ENCODE measurements at regions not wholly inside any gene's neighbourhood (a gene's known extent, or its start where the extent isn't known, plus 50 kb on each side); places are given as distances from the start of the nearest gene placed in this dataset.

GRCh38 chr4:104630272-104630671 lies 135.6 kb upstream of the CXXC4 start:
- TF ChIP-seq CTCF (IDR thresholded peaks at IDR 0.05) (no peak), EZH2 (IDR thresholded peaks at IDR 0.05; ENCODE audit: borderline replicate concordance, insufficient read depth, low read depth, low read length, poor library complexity, severe bottlenecking) (no peak)
